BLaER1 treated with 17β-estradiol and CSF1 and Interleukin-3, amounts not matched to agents 10 nM and 100 nM (cell line): ENCODE measurements at regions not wholly inside any gene's neighbourhood (a gene's known extent, or its start where the extent isn't known, plus 50 kb on each side); places are given as distances from the start of the nearest gene placed in this dataset.

Source experiments
- H3K27ac ChIP-seq, 11 experiments: shearing (Covaris generic); formaldehyde crosslinking; 2 replicates each; pipeline ENCODE4 v1.8.1; 2022
- H3K27me3 ChIP-seq, 11 experiments: shearing (Covaris generic); formaldehyde crosslinking; 2 replicates each; pipeline ENCODE4 v1.8.1; 2022
- H3K36me3 ChIP-seq, 11 experiments: shearing (Covaris generic); formaldehyde crosslinking; 2 replicates each; pipeline ENCODE4 v1.8.1; 2022
- H3K4me1 ChIP-seq, 10 experiments: shearing (Covaris generic); formaldehyde crosslinking; 2 replicates each; pipeline ENCODE4 v1.8.1; 2022
- H3K4me2 ChIP-seq, 11 experiments: shearing (Covaris generic); formaldehyde crosslinking; 2 replicates each; pipeline ENCODE4 v1.8.1; 2022
- H3K4me3 ChIP-seq, 10 experiments: shearing (Covaris generic); formaldehyde crosslinking; 2 replicates each; pipeline ENCODE4 v1.8.1; 2022
- H3K9ac ChIP-seq, 11 experiments: shearing (Covaris generic); formaldehyde crosslinking; 2 replicates each; pipeline ENCODE4 v1.8.1; 2022
- H3K9me3 ChIP-seq, 11 experiments: shearing (Covaris generic); formaldehyde crosslinking; replicated peaks in 1 of 11; 2 replicates each; pipeline ENCODE4 v1.8.1; 2022
- H4K20me1 ChIP-seq, 11 experiments: shearing (Covaris generic); formaldehyde crosslinking; 2 replicates each; pipeline ENCODE4 v1.8.1; 2022
- Cebpa-rat ChIP-seq, 11 experiments: shearing (Covaris generic); IDR thresholded peaks; 2 replicates each; pipeline ENCODE4 v1.8.1; 2022

GRCh38 chr9:126051446-126052130, 275.0 kb upstream of the MVB12B start:
- H3K27me3 ChIP-seq: no peaks in the 10 kb centered on the region
- no peak overlapping the region for H3K9ac ChIP-seq
- no peak overlapping the region for H3K4me3 ChIP-seq
- no peak overlapping the region for H3K4me2 ChIP-seq
- H3K27ac ChIP-seq: no peak overlapping the region
- no peaks in the 10 kb centered on the region for H3K4me1 ChIP-seq
- H4K20me1 ChIP-seq: peaks cover 0 to 5% (median 0%) of the 10 kb centered on the region in 11 experiments; a peak in 1 of 22 replicates
- TF ChIP-seq Cebpa-rat (IDR thresholded peaks at IDR 0.05): no peak
- H3K36me3 ChIP-seq: no peaks in the 10 kb centered on the region
- peaks cover 0 to 3% (median under 1%) of the 10 kb centered on the region in 11 experiments; a peak in 8 of 22 replicates for H3K9me3 ChIP-seq

DNA sequence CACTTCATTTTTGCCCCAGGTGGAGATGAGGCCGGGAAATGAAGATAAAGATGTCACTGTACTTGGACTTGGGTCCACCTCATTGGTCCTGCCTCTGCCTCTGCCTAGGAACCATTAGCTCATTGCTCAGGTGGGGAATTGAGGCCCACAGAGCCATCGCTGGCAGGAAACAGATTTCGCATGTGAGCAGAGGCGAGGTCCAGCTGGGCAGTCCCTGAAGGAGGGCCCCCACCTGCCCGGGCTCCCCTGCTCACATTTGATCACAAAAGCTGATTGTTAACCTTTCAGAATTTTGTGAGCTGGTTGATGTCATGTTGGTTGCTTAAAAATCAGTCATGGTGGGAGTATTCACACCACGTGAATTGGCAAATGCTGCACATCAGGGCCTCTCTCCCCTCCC, 273.8 kb upstream of the MVB12B start:
- TF ChIP-seq Cebpa-rat (IDR thresholded peaks at IDR 0.05): no peak
- Histone ChIP-seq H3K4me1 (no peaks in the 10 kb centered on the region), H3K9me3 (no peaks in the 10 kb centered on the region), H3K27ac (no peak overlapping the region), H3K27me3 (no peaks in the 10 kb centered on the region), H3K36me3 (no peaks in the 10 kb centered on the region), H3K9ac (no peak overlapping the region), H4K20me1 (peaks cover 0 to 5% (median 0%) of the 10 kb centered on the region in 11 experiments; a peak in 1 of 22 replicates), H3K4me2 (no peak overlapping the region), H3K4me3 (no peak overlapping the region)

GRCh38 chr9:126053913-126054312, 272.7 kb upstream of the MVB12B start:
- Histone ChIP-seq H3K27me3 (no peaks in the 10 kb centered on the region), H3K9ac (no peak overlapping the region), H3K27ac (no peak overlapping the region), H3K4me2 (no peak overlapping the region), H3K4me1 (no peaks in the 10 kb centered on the region), H4K20me1 (peaks cover 0 to 5% (median 0%) of the 10 kb centered on the region in 11 experiments; a peak in 1 of 22 replicates), H3K9me3 (no peaks in the 10 kb centered on the region), H3K36me3 (no peaks in the 10 kb centered on the region), H3K4me3 (no peak overlapping the region)
- TF ChIP-seq Cebpa-rat (IDR thresholded peaks at IDR 0.05): no peak

GRCh38 chr9:126055381-126055985, 271.1 kb upstream of the MVB12B start:
- H3K9me3 ChIP-seq: no peaks in the 10 kb centered on the region
- H3K4me1 ChIP-seq: no peaks in the 10 kb centered on the region
- TF ChIP-seq Cebpa-rat (IDR thresholded peaks at IDR 0.05): no peak
- H3K9ac ChIP-seq: no peak overlapping the region
- no peaks in the 10 kb centered on the region for H3K36me3 ChIP-seq
- no peak overlapping the region for H3K4me3 ChIP-seq
- H4K20me1 ChIP-seq: peaks cover 0 to 5% (median 0%) of the 10 kb centered on the region in 11 experiments; a peak in 1 of 22 replicates
- H3K4me2 ChIP-seq: no peak overlapping the region
- no peaks in the 10 kb centered on the region for H3K27me3 ChIP-seq
- no peak overlapping the region for H3K27ac ChIP-seq

- no peak overlapping the region for H3K4me3 ChIP-seq
- H3K4me1 ChIP-seq: no peaks in the 10 kb centered on the region
- no peak overlapping the region for H3K4me2 ChIP-seq
- H3K9me3 ChIP-seq: no peaks in the 10 kb centered on the region
- no peaks in the 10 kb centered on the region for H3K27me3 ChIP-seq
- H3K9ac ChIP-seq: no peak overlapping the region
- no peak for TF ChIP-seq Cebpa-rat (IDR thresholded peaks at IDR 0.05)
- peaks cover 0 to 5% (median 0%) of the 10 kb centered on the region in 11 experiments; a peak in 1 of 22 replicates for H4K20me1 ChIP-seq
- no peak overlapping the region for H3K27ac ChIP-seq
- no peaks in the 10 kb centered on the region for H3K36me3 ChIP-seq
These were observed 270.2 kb upstream of the MVB12B start for GRCh38 chr9:126056312-126057021.

- peaks cover 0 to 5% (median 0%) of the 10 kb centered on the region in 11 experiments; a peak in 1 of 22 replicates for H4K20me1 ChIP-seq
- no peak overlapping the region for H3K4me2 ChIP-seq
- H3K4me1 ChIP-seq: no peaks in the 10 kb centered on the region
- no peaks in the 10 kb centered on the region for H3K27me3 ChIP-seq
- H3K9ac ChIP-seq: no peak overlapping the region
- no peak overlapping the region for H3K4me3 ChIP-seq
- H3K9me3 ChIP-seq: no peaks in the 10 kb centered on the region
- TF ChIP-seq Cebpa-rat (IDR thresholded peaks at IDR 0.05): no peak
- no peaks in the 10 kb centered on the region for H3K36me3 ChIP-seq
- H3K27ac ChIP-seq: no peak overlapping the region
These were observed 269.4 kb upstream of the MVB12B start for GRCh38 chr9:126057121-126057825.

DNA sequence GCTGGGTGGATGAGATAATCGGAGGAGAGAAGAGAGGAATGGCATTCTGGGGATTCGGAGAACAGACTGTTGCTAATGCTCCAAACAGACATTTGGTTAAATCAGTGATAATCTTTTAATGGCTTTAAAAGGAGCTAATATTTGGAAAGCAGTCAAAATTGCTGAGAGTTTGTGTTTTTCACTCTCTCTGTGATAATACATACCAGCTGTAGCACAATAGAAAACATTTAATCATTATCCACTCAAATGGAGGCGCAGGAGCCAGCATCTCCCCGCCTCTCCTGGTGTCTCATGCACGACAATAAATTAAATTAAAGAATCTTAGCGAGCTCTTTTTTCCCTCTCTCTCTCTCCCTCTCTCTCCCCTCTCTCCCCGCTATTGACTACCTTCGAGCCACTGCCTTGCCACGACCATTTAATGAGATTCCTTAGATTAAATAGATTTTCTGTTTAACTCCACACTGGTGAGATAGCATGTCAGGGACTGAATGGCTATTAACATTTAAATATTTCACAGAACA, 268.6 kb upstream of the MVB12B start:
- Histone ChIP-seq H3K9me3 (no peaks in the 10 kb centered on the region), H3K4me1 (no peaks in the 10 kb centered on the region), H3K4me3 (no peak overlapping the region), H3K27me3 (no peaks in the 10 kb centered on the region), H3K4me2 (no peak overlapping the region), H4K20me1 (peaks cover 0 to 5% (median 0%) of the 10 kb centered on the region in 11 experiments; a peak in 1 of 22 replicates), H3K36me3 (no peaks in the 10 kb centered on the region), H3K27ac (no peak overlapping the region), H3K9ac (no peak overlapping the region)
- TF ChIP-seq Cebpa-rat (IDR thresholded peaks at IDR 0.05): no peak

DNA sequence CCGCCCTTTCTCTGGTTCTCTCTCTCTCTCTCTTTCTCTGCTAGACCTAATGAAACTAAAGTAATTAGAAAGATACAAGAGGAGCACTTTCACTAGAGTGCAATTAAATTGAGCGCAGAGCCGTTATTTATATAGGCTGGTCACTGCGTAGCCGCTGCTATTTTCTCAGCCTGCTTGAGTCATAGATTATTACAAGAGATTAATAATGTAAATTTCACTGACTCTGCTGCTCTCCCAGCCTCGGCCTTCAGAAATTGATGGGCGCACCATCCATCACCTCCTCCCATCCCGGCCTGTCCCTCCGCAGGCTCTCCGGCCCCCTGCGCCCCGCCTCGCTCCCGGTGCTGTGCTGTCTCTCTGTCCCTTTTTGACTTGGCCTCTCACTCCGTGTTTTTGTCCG, 268.0 kb upstream of the MVB12B start:
- no peaks in the 10 kb centered on the region for H3K36me3 ChIP-seq
- H3K9ac ChIP-seq: no peak overlapping the region
- no peaks in the 10 kb centered on the region for H3K27me3 ChIP-seq
- H3K9me3 ChIP-seq: no peaks in the 10 kb centered on the region
- H3K4me2 ChIP-seq: no peak overlapping the region
- no peak overlapping the region for H3K4me3 ChIP-seq
- H3K27ac ChIP-seq: no peak overlapping the region
- peaks cover 0 to 5% (median 0%) of the 10 kb centered on the region in 11 experiments; a peak in 1 of 22 replicates for H4K20me1 ChIP-seq
- no peaks in the 10 kb centered on the region for H3K4me1 ChIP-seq
- no peak for TF ChIP-seq Cebpa-rat (IDR thresholded peaks at IDR 0.05)

DNA sequence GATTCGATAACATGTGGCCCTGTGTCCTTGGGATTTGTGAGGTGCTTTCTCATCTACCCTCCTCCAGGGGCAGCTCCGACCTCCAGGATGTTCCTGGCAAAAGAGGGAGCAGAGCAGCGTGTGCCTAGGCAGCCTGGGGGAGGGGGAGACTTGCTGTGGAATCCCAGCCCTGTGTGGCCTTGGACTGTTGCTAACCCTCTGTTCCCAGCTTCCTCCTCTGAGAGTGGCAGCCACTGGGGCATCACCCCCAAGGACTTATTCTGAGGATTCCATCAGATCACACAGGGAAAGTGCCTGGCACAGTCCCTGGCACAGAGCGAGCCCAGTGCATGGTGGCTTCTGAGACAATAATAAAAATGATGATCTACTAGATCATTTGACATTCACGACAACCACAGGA, 265.1 kb upstream of the MVB12B start:
- TF ChIP-seq Cebpa-rat (IDR thresholded peaks at IDR 0.05): no peak
- Histone ChIP-seq H3K4me1 (no peaks in the 10 kb centered on the region), H3K4me3 (no peak overlapping the region), H3K9me3 (no peaks in the 10 kb centered on the region), H4K20me1 (no peaks in the 10 kb centered on the region), H3K4me2 (no peak overlapping the region), H3K27ac (no peak overlapping the region), H3K36me3 (no peaks in the 10 kb centered on the region), H3K9ac (no peak overlapping the region), H3K27me3 (no peaks in the 10 kb centered on the region)
